GM12878 (cell line): ENCODE measurements at regions not wholly inside any gene's neighbourhood (a gene's known extent, or its start where the extent isn't known, plus 50 kb on each side); places are given as distances from the start of the nearest gene placed in this dataset.

Source experiments
- BACH1 ChIP-seq: fragments of 450-650 bp; IDR thresholded peaks from 2 replicates; pipeline ENCODE4 v1.6.1; 2017; ENCODE audit warnings: mild to moderate bottlenecking, borderline replicate concordance
- CHD2 ChIP-seq: IDR thresholded peaks from 2 replicates; pipeline ENCODE4 v1.6.1; 2011; ENCODE audit warnings: low read depth, low read length, improper control_type of control experiment, borderline replicate concordance
- CTCF ChIP-seq, 3 experiments: IDR thresholded peaks in 2 of 3; conservative IDR thresholded peaks in 1 of 3; 2 replicates each; pipeline ENCODE4 v1.5.1; 2011; ENCODE audit warnings: low read depth in 3 of 3, low read length in 3 of 3, mild to moderate bottlenecking in 3 of 3, control low read depth in 2 of 3, moderate library complexity in 2 of 3, inconsistent platforms in 1 of 3, mixed read lengths in 1 of 3; ENCODE audit not compliant: control insufficient read depth in 2 of 3, insufficient read depth in 1 of 3; ENCODE audit errors: extremely low read depth in 1 of 3
- ELK1 ChIP-seq: IDR thresholded peaks from 2 replicates; pipeline ENCODE4 v1.6.1; 2012; ENCODE audit warnings: low read depth, low read length, improper control_type of control experiment
- EZH2 ChIP-seq: IDR thresholded peaks from 2 replicates; pipeline ENCODE4 v1.6.1; 2012; ENCODE audit warnings: low read depth, mild to moderate bottlenecking, control low read depth, inconsistent platforms, low read length, borderline replicate concordance; ENCODE audit not compliant: control insufficient read depth
- GABPA ChIP-seq: IDR thresholded peaks from 2 replicates; pipeline ENCODE4 v1.6.1; 2014; ENCODE audit warnings: antibody characterized with exemption, low read depth, mild to moderate bottlenecking, inconsistent platforms
- MLLT1 ChIP-seq: fragments of 450-650 bp; IDR thresholded peaks from 2 replicates; pipeline ENCODE4 v1.6.1; 2016; ENCODE audit warnings: mild to moderate bottlenecking
- NBN ChIP-seq: fragments of 450-650 bp; IDR thresholded peaks from 2 replicates; pipeline ENCODE4 v1.6.1; 2016
- POLR2AphosphoS5 ChIP-seq: IDR thresholded peaks from 2 replicates; pipeline ENCODE4 v1.6.1; 2011; ENCODE audit warnings: mild to moderate bottlenecking, low read length, inconsistent platforms
- SUZ12 ChIP-seq: fragments of 200-600 bp; sonication (generic); IDR thresholded peaks from one replicate; pipeline ENCODE4 v1.6.1; 2018; ENCODE audit warnings: antibody characterized with exemption, mild to moderate bottlenecking; ENCODE audit not compliant: unreplicated experiment
- TCF7 ChIP-seq: IDR thresholded peaks from 2 replicates; pipeline ENCODE4 v1.6.1; 2014; ENCODE audit warnings: antibody characterized with exemption, borderline replicate concordance
- ZNF687 ChIP-seq: fragments of 450-650 bp; IDR thresholded peaks from 2 replicates; pipeline ENCODE4 v1.6.1; 2017; ENCODE audit warnings: mild to moderate bottlenecking, moderate library complexity

GRCh38 chr6:12544821-12545565, 171.6 kb upstream of the PHACTR1 start:
- TF ChIP-seq SUZ12: no peak
- TF ChIP-seq BACH1: no peak
- no peak for TF ChIP-seq TCF7
- no peak for TF ChIP-seq POLR2AphosphoS5
- TF ChIP-seq EZH2: no peak
- TF ChIP-seq CHD2: no peak
- no peak for TF ChIP-seq GABPA
- no peak for TF ChIP-seq ELK1
- TF ChIP-seq CTCF (IDR thresholded peaks at IDR 0.05 in 2 of 3, conservative IDR thresholded peaks at IDR 0.05 in 1 of 3; ENCODE audit: control insufficient read depth in 2 of 3, extremely low read depth in 1 of 3, insufficient read depth in 1 of 3, low read depth in 3 of 3, low read length in 3 of 3): no peak
- no peak for TF ChIP-seq MLLT1
- TF ChIP-seq ZNF687: no peak
- TF ChIP-seq NBN: no peak
